ENCODE measurements at regions not wholly inside any gene's neighbourhood (a gene's known extent, or its start where the extent isn't known, plus 50 kb on each side); places are given as distances from the start of the nearest gene placed in this dataset.

GRCh38 chr4:173684223-173684622, 154.2 kb upstream of the HAND2 start (continued):
- TF ChIP-seq ZBTB34 (CRISPR knock-in tag; IDR thresholded peaks at IDR 0.05) (no peak), DEAF1 (CRISPR knock-in tag; IDR thresholded peaks at IDR 0.05) (no peak), PRPF4 (IDR thresholded peaks at IDR 0.05; ENCODE audit: insufficient read depth, low read depth, low read length, poor library complexity, severe bottlenecking) (no peak), USF1 (CRISPR knock-in tag; IDR thresholded peaks at IDR 0.05) (no peak), CTBP1 (IDR thresholded peaks at IDR 0.05; ENCODE audit: borderline replicate concordance) (no peak), SP2 (IDR thresholded peaks at IDR 0.05; ENCODE audit: extremely low read depth, low read depth, low read length, poor library complexity, severe bottlenecking) (no peak), DMBX1 (CRISPR knock-in tag; IDR thresholded peaks at IDR 0.05; ENCODE audit: borderline replicate concordance) (no peak), ZSCAN32 (CRISPR knock-in tag; IDR thresholded peaks at IDR 0.05) (no peak)

Data from K562 (cell line).